GM23338 (cell line): ENCODE measurements at regions not wholly inside any gene's neighbourhood (a gene's known extent, or its start where the extent isn't known, plus 50 kb on each side); places are given as distances from the start of the nearest gene placed in this dataset.

ENCODE experiments used
- ATAC-seq: fragments of 200-7000 bp; cut with Tn5 transposase; 3 replicates; pipeline ENCODE4 v1.9.1; 2020
- DNase-seq: peaks from one replicate; pipeline ENCODE4 v3.0.0-alpha.2; 2015; ENCODE audit warnings: low spot score
- H2AFZ ChIP-seq: fragments of 200-600 bp; sonication (generic); 2 replicates; pipeline ENCODE4 v1.8.0; 2016; ENCODE audit warnings: antibody characterized with exemption, mild to moderate bottlenecking, moderate library complexity
- H3F3A ChIP-seq: fragments of 200-600 bp; sonication (generic); replicated peaks from 2 replicates; pipeline ENCODE4 v1.8.0; 2017; ENCODE audit warnings: antibody characterized with exemption, mixed run types, low read depth
- H3K27ac ChIP-seq: fragments of 200-600 bp; sonication (generic); 2 replicates; pipeline ENCODE4 v1.6.1; 2016; ENCODE audit warnings: low read depth
- H3K27me3 ChIP-seq: fragments of 200-600 bp; sonication (generic); 2 replicates; pipeline ENCODE4 v1.8.0; 2016; ENCODE audit warnings: mild to moderate bottlenecking, mixed run types, moderate library complexity; ENCODE audit not compliant: insufficient read depth
- H3K36me3 ChIP-seq: fragments of 200-600 bp; sonication (generic); 2 replicates; pipeline ENCODE4 v1.8.0; 2016; ENCODE audit warnings: mild to moderate bottlenecking; ENCODE audit not compliant: insufficient read depth
- H3K4me1 ChIP-seq: fragments of 200-600 bp; sonication (generic); 2 replicates; pipeline ENCODE4 v1.8.0; 2016; ENCODE audit warnings: mild to moderate bottlenecking, moderate library complexity; ENCODE audit not compliant: insufficient read depth
- H3K4me2 ChIP-seq: fragments of 200-600 bp; sonication (generic); 2 replicates; pipeline ENCODE4 v1.7.1; 2017; ENCODE audit warnings: mixed run types
- H3K4me3 ChIP-seq: fragments of 200-600 bp; sonication (generic); 2 replicates; pipeline ENCODE4 v1.6.1; 2016; ENCODE audit warnings: mixed run types
- H3K79me2 ChIP-seq: fragments of 200-600 bp; sonication (generic); replicated peaks from 2 replicates; pipeline ENCODE4 v1.8.0; 2017; ENCODE audit warnings: mild to moderate bottlenecking; ENCODE audit not compliant: insufficient read depth
- H3K9me2 ChIP-seq: fragments of 200-600 bp; sonication (generic); 2 replicates; pipeline ENCODE4 v1.8.0; 2017; ENCODE audit not compliant: insufficient read depth
- H4K20me1 ChIP-seq: fragments of 200-600 bp; sonication (generic); replicated peaks from 2 replicates; pipeline ENCODE4 v1.8.0; 2017; ENCODE audit warnings: mild to moderate bottlenecking; ENCODE audit not compliant: insufficient read depth
- H3K27ac Mint-ChIP-seq: 2 replicates; pipeline ENCODE4 v1.8.0; 2020; ENCODE audit warnings: inconsistent platforms, mild to moderate bottlenecking, moderate library complexity, mixed read lengths
- H3K27me3 Mint-ChIP-seq: 3 replicates; pipeline ENCODE4 v1.8.0; 2022; ENCODE audit warnings: low read depth, mild to moderate bottlenecking, moderate library complexity, mixed read lengths, inconsistent platforms; ENCODE audit not compliant: insufficient read depth, poor library complexity
- H3K36me3 Mint-ChIP-seq: 3 replicates; pipeline ENCODE4 v1.8.0; 2021; ENCODE audit warnings: low read depth, mild to moderate bottlenecking, inconsistent platforms, moderate library complexity, mixed read lengths
- H3K4me1 Mint-ChIP-seq: 3 replicates; pipeline ENCODE4 v1.8.0; 2020; ENCODE audit warnings: mild to moderate bottlenecking, inconsistent platforms, mixed read lengths
- H3K4me3 Mint-ChIP-seq: 3 replicates; pipeline ENCODE4 v1.8.0; 2021; ENCODE audit warnings: moderate library complexity, mild to moderate bottlenecking, inconsistent platforms, mixed read lengths
- H3K9me3 Mint-ChIP-seq: 3 replicates; pipeline ENCODE4 v1.8.0; 2020; ENCODE audit warnings: moderate library complexity, mild to moderate bottlenecking, inconsistent platforms, mixed read lengths
- CREB1 ChIP-seq: fragments of 250-450 bp; sonication (Bioruptor Pico); IDR thresholded peaks from 2 replicates; pipeline ENCODE4 v1.5.0; 2020; ENCODE audit warnings: low read depth, mild to moderate bottlenecking, moderate library complexity
- CTCF ChIP-seq, 2 experiments: fragments of 200-600 bp in 1 of 2; sonication (generic) in 1 of 2; conservative IDR thresholded peaks; 2 replicates each; pipeline versions ENCODE4 v1.5.1 to v1.6.1; 2016 to 2017; ENCODE audit warnings: antibody characterized with exemption in 2 of 2, low read depth in 2 of 2, mild to moderate bottlenecking in 2 of 2, moderate library complexity in 1 of 2
- ETS1 ChIP-seq: IDR thresholded peaks from 2 replicates; pipeline ENCODE4 v1.6.1; 2016; ENCODE audit warnings: antibody characterized with exemption
- EZH2 ChIP-seq: fragments of 200-600 bp; sonication (generic); IDR thresholded peaks from one replicate; pipeline ENCODE4 v1.8.0; 2017; ENCODE audit warnings: antibody characterized with exemption, mild to moderate bottlenecking, low read depth; ENCODE audit not compliant: unreplicated experiment
- EZH2phosphoT487 ChIP-seq: fragments of 200-600 bp; sonication (generic); IDR thresholded peaks from one replicate; pipeline ENCODE4 v1.8.1; 2018; ENCODE audit warnings: antibody characterized with exemption; ENCODE audit not compliant: unreplicated experiment
- JUNB ChIP-seq: IDR thresholded peaks from one replicate; pipeline ENCODE4 v1.6.1; 2016; ENCODE audit warnings: antibody characterized with exemption; ENCODE audit not compliant: unreplicated experiment
- NANOG ChIP-seq: IDR thresholded peaks from 2 replicates; pipeline ENCODE4 v1.6.1; 2016; ENCODE audit warnings: antibody characterized with exemption, borderline replicate concordance
- POLR2AphosphoS5 ChIP-seq: IDR thresholded peaks from 2 replicates; pipeline ENCODE4 v1.6.1; 2016; ENCODE audit warnings: antibody characterized with exemption, low read depth
- REST ChIP-seq: IDR thresholded peaks from one replicate; pipeline ENCODE4 v1.6.1; 2018; ENCODE audit warnings: antibody characterized with exemption; ENCODE audit not compliant: unreplicated experiment
- STAT1 ChIP-seq: IDR thresholded peaks from one replicate; pipeline ENCODE4 v1.6.1; 2016; ENCODE audit warnings: antibody characterized with exemption; ENCODE audit not compliant: unreplicated experiment
- ZNF114 ChIP-seq: fragments of 250-450 bp; sonication (Bioruptor Pico); IDR thresholded peaks from 2 replicates; pipeline ENCODE4 v1.5.0; 2020; ENCODE audit warnings: mild to moderate bottlenecking, moderate library complexity
- ZNF331 ChIP-seq: fragments of 250-450 bp; sonication (Bioruptor Pico); IDR thresholded peaks from 2 replicates; pipeline ENCODE4 v1.5.0; 2020; ENCODE audit warnings: low read depth, mild to moderate bottlenecking, moderate library complexity
- ZNF462 ChIP-seq: fragments of 250-450 bp; sonication (Bioruptor Pico); IDR thresholded peaks from 2 replicates; pipeline ENCODE4 v1.5.0; 2020; ENCODE audit warnings: mild to moderate bottlenecking, moderate library complexity

GRCh38 chr1:239011382-239011781 is 375.0 kb upstream of the CHRM3 start:
- Histone ChIP-seq H3K4me1 (no peaks in the 10 kb centered on the region), H3K79me2 (no peaks in the 10 kb centered on the region), H3F3A (no peaks in the 10 kb centered on the region), H3K9me2 (0 out of 2 replicates have a peak, but pooled peaks cover 4% of the 10 kb centered on the region), H2AFZ (no peak overlapping the region; the same call in 1 of the 2 replicates), H3K27ac (no peak overlapping the region), H3K36me3 (no peaks in the 10 kb centered on the region), H3K4me3 (no peak overlapping the region), H3K4me2 (no peak overlapping the region), H4K20me1 (no peaks in the 10 kb centered on the region), H3K27me3 (no peaks in the 10 kb centered on the region)
- Mint-ChIP-seq H3K4me3 (no peak overlapping the region), H3K27me3 (no peaks in the 10 kb centered on the region), H3K9me3 (no peaks in the 10 kb centered on the region), H3K4me1 (no peaks in the 10 kb centered on the region), H3K27ac (no peak overlapping the region), H3K36me3 (no peaks in the 10 kb centered on the region)
- ATAC-seq: no peak
- TF ChIP-seq EZH2: no peak
- no peak for TF ChIP-seq CREB1 (CRISPR knock-in tag)
- TF ChIP-seq NANOG: no peak
- no peak for TF ChIP-seq EZH2phosphoT487
- TF ChIP-seq ZNF331 (CRISPR knock-in tag): no peak
- no peak for TF ChIP-seq CTCF (conservative IDR thresholded peaks at IDR 0.05; ENCODE audit: low read depth in 2 of 2)
- TF ChIP-seq POLR2AphosphoS5: no peak
- no peak for TF ChIP-seq ZNF114 (CRISPR knock-in tag)
- no peak for TF ChIP-seq JUNB
- no peak for TF ChIP-seq REST
- no peak for TF ChIP-seq ETS1
- no peak for TF ChIP-seq STAT1
- TF ChIP-seq ZNF462 (CRISPR knock-in tag): no peak
- DNase-seq: no peak
